HG03558 (cell line): ENCODE measurements at regions not wholly inside any gene's neighbourhood (a gene's known extent, or its start where the extent isn't known, plus 50 kb on each side); places are given as distances from the start of the nearest gene placed in this dataset.
"Not testable (repeated sequence)": the region's sequence is repeated elsewhere in the genome, so short reads cannot be mapped to it uniquely, and the experiment has no call there.

ENCODE experiments used
- ATAC-seq: cut with Tn5 transposase; IDR thresholded peaks from one replicate; pipeline ENCODE4 v1.9.1; 2021; ENCODE audit warnings: moderate number of reproducible peaks; ENCODE audit not compliant: unreplicated experiment; ENCODE audit errors: extremely low read depth

DNA sequence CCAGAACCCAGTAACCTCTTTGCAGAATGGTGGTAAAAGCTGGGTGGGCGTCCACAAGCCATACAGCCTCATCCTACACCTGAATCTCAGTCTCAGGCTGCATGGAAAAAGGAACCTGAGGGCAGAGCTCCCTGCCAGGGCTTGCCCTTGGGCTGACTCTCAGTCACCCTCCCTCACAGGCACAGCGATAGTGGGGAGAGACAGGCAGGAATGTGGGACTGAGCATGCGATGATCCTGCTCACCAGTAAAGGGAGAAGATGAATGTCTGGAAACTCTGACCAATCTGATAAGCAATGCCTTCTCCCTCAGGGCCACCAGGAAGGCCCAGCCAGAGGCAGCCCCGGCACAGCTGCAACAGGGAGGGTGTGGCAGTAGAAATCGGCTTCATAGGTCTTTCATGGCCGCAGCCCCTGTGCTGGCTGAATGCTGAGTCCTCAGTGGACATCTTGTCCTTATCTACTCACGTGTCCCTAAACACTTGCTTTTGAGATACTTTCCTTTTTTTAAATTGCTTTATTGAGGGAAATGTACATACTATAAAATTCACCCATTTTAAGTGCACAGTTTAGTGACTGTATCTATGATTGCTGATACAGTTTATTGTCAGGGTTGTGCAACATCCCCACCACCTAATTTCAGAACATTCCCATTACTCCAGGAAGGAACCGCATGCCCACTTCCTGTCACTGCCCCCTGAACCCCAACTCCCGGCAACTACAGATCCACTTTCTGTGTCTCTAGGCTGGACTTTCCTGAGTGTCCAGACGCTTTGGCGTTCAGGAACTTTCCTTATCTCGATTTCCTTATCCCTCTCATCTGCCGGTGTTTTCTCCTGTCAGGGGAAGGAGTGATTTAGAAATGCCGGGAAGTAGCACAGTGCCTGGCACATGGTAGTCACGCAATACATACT is 258.1 kb downstream of the PCNX1 start:
- ATAC-seq: no peak

DNA sequence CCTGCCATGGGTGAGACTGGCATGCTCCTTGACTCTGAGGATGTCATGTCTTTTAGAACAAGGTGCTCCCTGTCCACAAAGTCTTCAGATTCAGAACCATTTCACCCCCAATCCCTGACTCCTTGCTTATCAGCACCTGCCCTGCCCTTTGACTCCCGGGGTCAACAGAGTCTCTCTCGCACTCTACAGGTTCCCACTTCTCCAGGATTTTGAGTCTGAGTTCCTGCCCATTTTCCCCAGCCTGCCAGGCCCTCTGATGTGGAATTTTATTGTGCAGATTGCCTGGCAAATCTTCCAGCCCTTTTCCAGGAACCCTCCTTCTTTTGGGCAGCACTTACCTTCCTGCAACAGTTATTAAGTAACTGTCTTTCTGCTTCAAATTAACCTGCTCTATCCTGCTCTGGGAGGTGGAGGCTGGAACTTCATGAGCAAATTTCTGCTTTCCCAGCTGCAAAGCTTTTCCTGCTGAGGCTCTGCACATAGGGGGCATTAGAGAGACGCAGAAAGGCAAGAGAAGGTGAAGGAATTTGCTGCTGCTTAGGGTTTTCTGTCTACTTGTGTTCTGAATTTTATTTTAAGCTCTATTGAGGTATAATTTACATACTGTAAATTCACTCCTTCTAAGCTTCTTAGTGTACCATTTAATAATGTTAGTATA is 259.1 kb downstream of the PCNX1 start:
- no peak for ATAC-seq

GRCh38 chr14:71167325-71167950 is 260.2 kb downstream of the PCNX1 start:
- ATAC-seq: not testable (repeated sequence)

- ATAC-seq: not testable (repeated sequence)
Measured at GRCh38 chr14:71168161-71168560, 260.9 kb downstream of the PCNX1 start.

DNA sequence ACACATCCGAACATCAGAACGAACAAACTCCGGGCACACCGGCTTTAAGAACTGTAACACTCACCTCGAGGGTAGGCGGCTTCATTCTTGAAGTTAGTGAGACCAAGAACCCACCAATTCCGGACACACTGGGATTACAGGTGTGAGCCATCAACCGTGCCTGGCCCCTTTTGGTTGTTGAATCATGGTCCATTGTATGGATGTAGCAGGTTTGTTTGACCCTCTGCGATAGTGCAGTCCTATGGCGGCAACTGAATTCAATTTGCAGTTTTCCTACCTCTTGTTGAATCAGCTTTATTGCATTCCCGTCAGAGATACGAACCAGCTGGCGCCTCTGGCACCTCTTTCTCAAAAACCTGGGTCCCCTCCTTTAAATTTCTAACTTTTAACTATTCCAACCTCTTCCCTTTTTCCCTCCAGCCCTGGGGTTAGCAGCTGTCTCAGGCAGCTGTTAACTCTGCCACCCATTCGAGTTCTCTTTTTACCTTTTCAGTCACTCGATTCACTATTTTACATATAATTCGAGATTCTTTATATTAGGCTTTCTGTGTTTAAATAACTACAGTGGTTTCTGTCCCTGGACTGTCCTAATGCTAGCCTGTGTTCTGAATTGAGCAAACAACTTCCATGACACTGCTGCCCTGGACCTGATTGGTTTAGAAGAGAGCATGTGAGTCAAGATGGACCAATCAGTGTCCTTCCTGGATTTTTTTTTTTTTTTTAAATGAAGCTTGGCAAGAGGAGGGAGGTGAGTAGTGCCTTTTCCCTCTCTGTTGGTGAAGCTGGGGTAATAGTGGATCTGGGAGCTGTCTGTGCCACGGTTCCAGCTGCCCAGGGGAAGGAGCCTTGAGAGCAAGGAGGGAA is 261.5 kb downstream of the PCNX1 start:
- ATAC-seq: no peak

- no peak for ATAC-seq
Measured at GRCh38 chr14:71169861-71170260, 262.6 kb downstream of the PCNX1 start.

DNA sequence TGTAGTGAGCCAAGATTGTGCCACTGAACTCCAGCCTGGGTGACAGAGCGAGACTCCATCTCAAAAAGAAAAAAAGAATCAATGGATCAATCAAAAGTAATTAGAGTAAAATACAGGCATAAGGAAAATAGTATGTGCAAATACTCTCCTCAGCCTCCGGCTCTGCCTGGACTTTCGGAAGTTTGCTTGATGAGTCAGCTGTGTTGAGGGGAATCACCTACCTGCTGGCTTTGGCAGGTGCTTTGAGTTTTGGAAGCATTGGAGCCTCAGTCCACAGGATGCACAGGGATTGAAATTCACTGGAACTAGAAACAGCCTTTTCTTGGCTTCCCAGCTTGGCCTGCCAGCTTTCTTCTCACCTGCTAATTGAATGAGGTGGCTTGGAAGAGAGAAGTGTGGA is 268.2 kb downstream of the PCNX1 start:
- ATAC-seq: no peak

DNA sequence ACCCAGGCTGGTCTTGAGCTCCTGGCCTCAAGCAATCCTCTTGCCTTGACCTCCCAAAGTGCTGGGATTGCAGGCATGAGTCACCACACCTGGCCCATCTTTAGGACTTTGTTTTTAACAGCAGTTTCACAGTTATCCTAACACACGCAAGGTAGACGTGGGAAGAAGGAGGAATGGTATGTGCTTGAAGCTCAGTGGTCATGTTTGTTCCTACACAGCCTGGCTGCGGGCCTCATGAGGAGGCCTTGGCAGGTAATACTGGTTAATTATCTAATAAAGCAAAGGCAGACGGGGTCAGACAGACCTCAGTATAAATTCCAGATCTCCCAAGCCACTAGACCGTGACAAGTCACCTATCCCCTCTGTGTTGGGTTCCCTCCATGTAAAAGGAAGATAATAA is 271.8 kb downstream of the PCNX1 start:
- no peak for ATAC-seq

DNA sequence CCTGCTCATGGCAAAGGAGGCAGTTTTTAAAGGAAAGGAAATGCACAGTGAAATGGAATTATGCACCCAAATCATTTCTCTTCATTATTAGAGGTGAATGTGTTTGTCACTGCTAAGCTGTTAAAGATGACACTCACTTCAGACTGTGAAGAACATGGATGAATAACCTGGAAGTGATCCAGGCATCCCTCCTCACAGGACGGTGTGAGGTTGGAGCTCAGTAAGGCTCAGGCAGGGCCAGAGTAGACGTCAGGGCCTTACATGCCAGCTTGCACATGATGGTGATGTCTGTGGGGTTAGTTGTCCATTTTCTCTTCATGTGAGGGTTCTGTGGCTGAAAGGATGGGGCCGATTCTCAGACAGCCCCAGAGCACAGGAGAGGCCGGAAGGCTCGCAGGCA is 273.1 kb downstream of the PCNX1 start:
- no peak for ATAC-seq

- no peak for ATAC-seq
Measured at GRCh38 chr14:71181215-71182003, 274.1 kb downstream of the PCNX1 start.

- ATAC-seq: no peak
Measured at GRCh38 chr14:71183876-71184689, 276.8 kb downstream of the PCNX1 start.

- ATAC-seq: no peak
Measured at GRCh38 chr14:71185637-71186036, 278.4 kb downstream of the PCNX1 start.

GRCh38 chr14:71187633-71188356 is 280.5 kb downstream of the PCNX1 start:
- ATAC-seq: no peak

DNA sequence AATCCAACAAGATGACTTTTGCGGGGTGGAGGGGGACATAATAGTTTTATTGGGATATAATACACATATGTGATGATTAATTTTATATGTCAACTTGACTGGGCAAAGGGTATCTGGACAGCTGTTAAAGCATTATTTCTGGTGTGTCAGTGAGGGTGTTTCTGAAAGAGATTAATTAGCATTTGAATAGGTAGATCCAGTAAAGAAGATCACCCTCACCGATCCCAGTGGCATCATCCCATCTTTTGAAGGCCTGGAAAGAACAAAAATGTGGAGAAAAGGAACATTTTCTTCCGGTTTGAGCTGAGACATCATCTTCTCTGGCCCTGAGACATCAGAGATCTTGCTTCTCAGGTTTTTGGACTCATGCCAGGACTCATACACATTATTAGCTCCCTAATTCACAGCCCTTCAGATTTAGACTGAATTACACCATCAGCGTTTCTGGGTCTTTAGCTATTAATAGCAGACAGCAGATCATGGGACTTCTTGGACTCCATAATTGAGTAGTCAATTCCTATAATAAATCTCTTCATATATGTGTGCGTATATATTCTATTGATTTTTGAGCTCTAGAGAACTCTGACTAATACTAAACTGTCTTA is 283.6 kb downstream of the PCNX1 start:
- ATAC-seq: no peak

GRCh38 chr14:71193663-71194062 is 286.4 kb downstream of the PCNX1 start:
- no peak for ATAC-seq

GRCh38 chr14:71194251-71194650 is 287.0 kb downstream of the PCNX1 start:
- ATAC-seq: no peak

GRCh38 chr14:71196921-71197320 is 289.7 kb downstream of the PCNX1 start:
- no peak for ATAC-seq

- ATAC-seq: no peak
Measured at GRCh38 chr14:71198687-71199086, 291.4 kb downstream of the PCNX1 start.
